GM12873 (cell line): ENCODE measurements at regions not wholly inside any gene's neighbourhood (a gene's known extent, or its start where the extent isn't known, plus 50 kb on each side); places are given as distances from the start of the nearest gene placed in this dataset.

Source experiments
- CTCF ChIP-seq: IDR thresholded peaks from 2 replicates; pipeline ENCODE4 v1.5.1; 2012; ENCODE audit warnings: low read depth, mild to moderate bottlenecking, moderate library complexity, low read length, control low read depth; ENCODE audit not compliant: insufficient read depth; ENCODE audit errors: missing control alignments

- TF ChIP-seq CTCF = no peak
These were observed 940.2 kb downstream of the EFNA5 start for GRCh38 chr5:106730506-106730905.

- TF ChIP-seq CTCF = no peak
These were observed 942.5 kb downstream of the EFNA5 start for GRCh38 chr5:106728208-106728607.

GRCh38 chr5:106727071-106727470 lies 943.7 kb downstream of the EFNA5 start:
- TF ChIP-seq CTCF = no peak

GRCh38 chr5:106720367-106720766 lies 950.4 kb downstream of the EFNA5 start:
- no peak for TF ChIP-seq CTCF

- no peak for TF ChIP-seq CTCF
These were observed 970.9 kb downstream of the EFNA5 start for GRCh38 chr5:106699796-106700195.

- no peak for TF ChIP-seq CTCF
These were observed 971.5 kb downstream of the EFNA5 start for GRCh38 chr5:106699198-106699597.

GRCh38 chr5:106698169-106698568 lies 972.6 kb downstream of the EFNA5 start:
- TF ChIP-seq CTCF = no peak
